Naive B cell (primary cell): ENCODE measurements at regions not wholly inside any gene's neighbourhood (a gene's known extent, or its start where the extent isn't known, plus 50 kb on each side); places are given as distances from the start of the nearest gene placed in this dataset.
A peak's percentile ranks its signal among the peaks of the same experiment; 100 is the strongest.

Source experiments
- ATAC-seq, 2 donors: fragments of 150-1000 bp; cut with Tn5 transposase; 2 replicates each; pipeline ENCODE4 v1.10.0; 2021; ENCODE audit warnings: low read depth in 2 of 2, mild to moderate bottlenecking in 2 of 2, moderate library complexity in 2 of 2
- DNase-seq: peaks from one replicate; pipeline ENCODE4 v3.0.0; 2022
- H3K27ac Mint-ChIP-seq, 6 donors: one replicate each; pipeline ENCODE4 v1.8.0; 2020 to 2022; ENCODE audit warnings: mild to moderate bottlenecking in 6 of 6, mixed read lengths in 6 of 6, moderate library complexity in 5 of 6, inconsistent platforms in 2 of 6
- H3K27me3 Mint-ChIP-seq, 3 donors: one replicate each; pipeline ENCODE4 v1.8.0; 2021 to 2022; ENCODE audit warnings: mixed read lengths in 3 of 3, mild to moderate bottlenecking in 1 of 3
- H3K36me3 Mint-ChIP-seq, 2 donors: one replicate each; pipeline ENCODE4 v1.8.0; 2020 to 2022; ENCODE audit warnings: mixed read lengths in 2 of 2, inconsistent platforms in 1 of 2, mild to moderate bottlenecking in 1 of 2
- H3K4me1 Mint-ChIP-seq, 3 donors: one replicate each; pipeline ENCODE4 v1.8.0; 2020 to 2022; ENCODE audit warnings: mixed read lengths in 3 of 3, inconsistent platforms in 1 of 3, mild to moderate bottlenecking in 1 of 3, moderate library complexity in 1 of 3
- H3K4me3 Mint-ChIP-seq, 8 donors: one replicate each; pipeline ENCODE4 v1.8.0; 2020 to 2022; ENCODE audit warnings: mild to moderate bottlenecking in 8 of 8, mixed read lengths in 8 of 8, moderate library complexity in 8 of 8, inconsistent platforms in 2 of 8
- H3K9me3 Mint-ChIP-seq, 7 donors: one replicate each; pipeline ENCODE4 v1.8.0; 2020 to 2022; ENCODE audit warnings: mixed read lengths in 7 of 7, mild to moderate bottlenecking in 5 of 7, inconsistent platforms in 2 of 7, moderate library complexity in 1 of 7

GRCh38 chr4:95963456-95963855, 123.6 kb downstream of the PDHA2 start:
- H3K27ac Mint-ChIP-seq: no peak overlapping the region
- no peak overlapping the region for H3K4me3 Mint-ChIP-seq
- no peak for ATAC-seq
- H3K36me3 Mint-ChIP-seq: no peaks in the 10 kb centered on the region
- peaks cover 0 to 5% (median 0%) of the 10 kb centered on the region in 7 donors for H3K9me3 Mint-ChIP-seq
- DNase-seq: no peak
- H3K4me1 Mint-ChIP-seq: no peaks in the 10 kb centered on the region
- no peaks in the 10 kb centered on the region for H3K27me3 Mint-ChIP-seq

- H3K4me3 Mint-ChIP-seq: no peak overlapping the region
- H3K4me1 Mint-ChIP-seq: no peaks in the 10 kb centered on the region
- H3K27ac Mint-ChIP-seq: no peak overlapping the region
- ATAC-seq (no peak), DNase-seq (no peak)
- H3K36me3 Mint-ChIP-seq: no peaks in the 10 kb centered on the region
- no peaks in the 10 kb centered on the region for H3K27me3 Mint-ChIP-seq
- H3K9me3 Mint-ChIP-seq: peaks cover 3 to 17% (median 11%) of the 10 kb centered on the region in 7 donors
Measured at GRCh38 chr4:95979961-95980876, 140.3 kb downstream of the PDHA2 start.

DNA sequence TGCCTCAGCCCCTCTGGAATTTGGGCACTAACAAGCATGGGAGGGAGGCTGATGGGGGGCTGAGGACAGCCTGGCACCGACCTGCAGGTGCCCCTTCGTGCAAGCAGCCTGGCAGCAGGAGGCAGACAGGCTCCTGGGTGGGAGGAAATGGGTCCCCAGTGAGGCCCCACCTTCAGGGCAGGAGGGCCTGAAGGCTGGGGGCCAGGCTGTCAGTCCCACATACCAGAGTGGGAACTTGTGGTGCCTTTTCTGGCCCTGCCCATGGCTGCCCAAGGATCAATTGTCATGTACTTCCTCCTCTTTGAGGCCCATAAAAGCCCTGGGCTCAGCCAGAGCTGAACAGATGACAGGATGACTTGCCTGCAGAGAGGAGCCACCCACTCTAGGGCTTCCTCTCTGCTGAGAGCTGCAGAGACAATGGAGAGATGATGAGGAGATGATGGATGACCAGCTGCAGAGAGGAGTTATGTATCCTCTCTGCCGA, 141.0 kb downstream of the PDHA2 start:
- peaks cover 3 to 17% (median 14%) of the 10 kb centered on the region in 7 donors for H3K9me3 Mint-ChIP-seq
- H3K36me3 Mint-ChIP-seq: no peaks in the 10 kb centered on the region
- DNase-seq (no peak), ATAC-seq (no peak)
- no peak overlapping the region for H3K27ac Mint-ChIP-seq
- no peaks in the 10 kb centered on the region for H3K27me3 Mint-ChIP-seq
- no peaks in the 10 kb centered on the region for H3K4me1 Mint-ChIP-seq
- H3K4me3 Mint-ChIP-seq: no peak overlapping the region

GRCh38 chr4:95981591-95981990, 141.7 kb downstream of the PDHA2 start:
- Mint-ChIP-seq H3K27me3 (no peaks in the 10 kb centered on the region), H3K4me1 (no peaks in the 10 kb centered on the region), H3K4me3 (no peak overlapping the region), H3K36me3 (no peaks in the 10 kb centered on the region), H3K9me3 (peaks cover 3 to 22% (median 12%) of the 10 kb centered on the region in 7 donors), H3K27ac (no peak overlapping the region)
- DNase-seq (no peak), ATAC-seq (no peak)

GRCh38 chr4:95982516-95982915, 142.6 kb downstream of the PDHA2 start:
- Mint-ChIP-seq H3K4me1 (no peaks in the 10 kb centered on the region), H3K36me3 (no peaks in the 10 kb centered on the region), H3K4me3 (no peak overlapping the region), H3K27me3 (no peaks in the 10 kb centered on the region), H3K9me3 (peaks cover 3 to 22% (median 12%) of the 10 kb centered on the region in 7 donors), H3K27ac (no peak overlapping the region)
- ATAC-seq (no peak), DNase-seq (no peak)

DNA sequence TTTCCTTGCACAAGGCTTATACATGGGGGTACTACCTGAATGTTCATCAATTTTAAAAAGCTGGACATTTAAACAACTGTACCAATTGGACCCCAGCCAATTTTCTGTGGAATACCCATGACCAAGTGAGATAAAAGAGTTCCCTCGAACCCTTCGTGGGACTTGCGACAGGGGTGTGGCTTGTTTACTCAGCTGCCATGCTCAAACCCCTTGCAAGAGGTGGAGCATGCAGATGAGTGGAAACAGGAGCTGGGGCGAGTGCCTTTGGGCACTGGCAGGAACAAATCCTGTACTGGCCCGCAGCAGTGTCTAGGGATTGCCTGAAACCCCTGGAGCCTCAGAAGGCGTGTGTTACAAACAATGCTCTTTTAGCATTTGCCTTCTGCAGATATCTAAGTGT, 144.2 kb downstream of the PDHA2 start:
- no peaks in the 10 kb centered on the region for H3K4me1 Mint-ChIP-seq
- ATAC-seq: no peak
- H3K36me3 Mint-ChIP-seq: no peaks in the 10 kb centered on the region
- H3K27ac Mint-ChIP-seq: no peak overlapping the region
- DNase-seq: no peak
- H3K27me3 Mint-ChIP-seq: no peaks in the 10 kb centered on the region
- peaks cover 2 to 20% (median 11%) of the 10 kb centered on the region in 7 donors for H3K9me3 Mint-ChIP-seq
- H3K4me3 Mint-ChIP-seq: no peak overlapping the region

DNA sequence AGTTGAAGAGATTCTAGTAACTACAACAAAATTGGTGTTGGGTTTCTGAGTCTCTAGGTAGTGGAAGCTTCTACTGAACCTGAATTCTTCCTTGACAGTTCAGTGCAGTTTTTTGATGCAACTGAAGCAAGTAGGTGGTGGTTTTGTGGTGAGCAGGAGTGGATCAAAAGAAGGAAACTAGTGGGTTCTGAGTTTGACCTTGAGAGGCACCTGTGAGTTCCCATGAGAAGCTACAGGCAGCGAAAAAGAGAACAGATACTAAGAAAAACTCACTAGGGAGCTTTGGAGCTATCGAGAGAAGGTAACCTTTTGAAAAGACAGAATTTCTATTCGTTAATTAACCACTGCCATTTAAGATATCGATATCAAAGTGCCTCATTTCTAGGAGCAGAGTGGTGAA, 145.2 kb downstream of the PDHA2 start:
- no peak overlapping the region for H3K27ac Mint-ChIP-seq
- H3K4me1 Mint-ChIP-seq: no peaks in the 10 kb centered on the region
- ATAC-seq: no peak

DNA sequence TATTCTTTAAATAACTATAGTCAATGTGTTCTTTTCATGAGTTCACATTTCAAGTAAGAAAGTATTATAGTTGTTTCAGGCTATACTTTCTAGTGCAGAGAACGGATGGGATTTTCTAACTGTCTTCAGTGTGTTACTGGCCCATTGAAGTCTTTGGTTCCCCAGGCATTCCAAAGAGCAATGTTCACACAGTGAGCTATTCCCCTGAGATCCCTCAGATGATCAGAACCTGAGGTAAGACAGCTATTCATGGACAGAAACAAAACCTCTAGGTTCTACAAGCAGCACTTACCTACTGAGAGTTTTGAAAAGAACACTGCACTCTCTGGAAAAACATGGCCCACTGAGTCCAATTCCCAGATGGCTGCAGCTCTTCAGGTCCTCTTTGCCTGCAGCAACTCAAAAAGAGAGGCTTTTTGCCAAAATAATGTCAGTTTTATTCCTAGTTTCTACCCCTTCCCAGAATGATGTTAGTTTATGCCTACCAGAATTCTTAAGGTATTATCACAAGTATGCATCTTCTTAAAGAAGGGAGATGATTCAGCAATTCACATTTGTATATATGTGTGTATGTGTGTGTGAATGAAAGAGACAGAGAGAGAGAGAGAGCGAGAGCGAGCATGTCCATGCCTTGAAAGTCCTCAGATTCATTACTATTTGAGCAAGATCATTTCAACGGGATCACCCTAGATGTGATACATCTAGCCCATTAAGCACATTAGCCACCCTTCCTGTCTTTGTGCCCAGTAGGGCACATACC, 146.1 kb downstream of the PDHA2 start:
- Mint-ChIP-seq H3K27me3 (no peaks in the 10 kb centered on the region), H3K4me1 (no peaks in the 10 kb centered on the region), H3K27ac (no peak overlapping the region), H3K36me3 (no peaks in the 10 kb centered on the region), H3K9me3 (peaks cover 0 to 13% (median 8%) of the 10 kb centered on the region in 7 donors), H3K4me3 (no peak overlapping the region)
- ATAC-seq (no peak), DNase-seq (no peak)

More for the DNA sequence above, 145.2 kb downstream of the PDHA2 start:
- Mint-ChIP-seq H3K4me3 (no peak overlapping the region), H3K9me3 (peaks cover 0 to 13% (median 9%) of the 10 kb centered on the region in 7 donors), H3K27me3 (no peaks in the 10 kb centered on the region), H3K36me3 (no peaks in the 10 kb centered on the region)
- no peak for DNase-seq

DNA sequence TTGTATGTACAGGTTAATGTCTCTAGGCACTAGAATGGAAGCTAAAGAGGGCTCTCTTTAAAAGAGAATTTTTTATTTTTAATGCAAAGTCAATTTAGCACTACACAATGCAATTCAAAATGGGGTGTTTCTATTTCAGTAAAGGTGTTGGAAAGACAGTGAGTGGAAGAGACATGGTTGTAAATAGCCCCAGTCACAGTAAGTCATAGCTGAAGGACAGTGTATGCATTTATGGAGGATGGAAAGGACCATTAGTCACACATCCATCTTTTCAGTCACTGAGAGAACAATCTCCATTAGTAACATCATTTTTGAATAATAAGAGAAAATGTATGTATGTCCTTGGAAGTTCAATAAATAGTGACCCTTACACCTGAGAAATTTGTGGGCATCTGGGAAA, 148.0 kb downstream of the PDHA2 start:
- peaks cover 0 to 10% (median 5%) of the 10 kb centered on the region in 7 donors for H3K9me3 Mint-ChIP-seq
- ATAC-seq: no peak
- H3K4me1 Mint-ChIP-seq: no peaks in the 10 kb centered on the region
- no peak for DNase-seq
- H3K36me3 Mint-ChIP-seq: no peaks in the 10 kb centered on the region
- no peak overlapping the region for H3K27ac Mint-ChIP-seq
- H3K27me3 Mint-ChIP-seq: no peaks in the 10 kb centered on the region
- H3K4me3 Mint-ChIP-seq: no peak overlapping the region

GRCh38 chr4:95998311-95998710, 158.4 kb downstream of the PDHA2 start:
- Mint-ChIP-seq H3K27me3 (no peaks in the 10 kb centered on the region), H3K9me3 (peaks cover 0 to 3% (median 1%) of the 10 kb centered on the region in 7 donors), H3K27ac (no peak overlapping the region), H3K4me1 (no peaks in the 10 kb centered on the region), H3K36me3 (no peaks in the 10 kb centered on the region), H3K4me3 (no peak overlapping the region)
- ATAC-seq (no peak), DNase-seq (no peak)

DNA sequence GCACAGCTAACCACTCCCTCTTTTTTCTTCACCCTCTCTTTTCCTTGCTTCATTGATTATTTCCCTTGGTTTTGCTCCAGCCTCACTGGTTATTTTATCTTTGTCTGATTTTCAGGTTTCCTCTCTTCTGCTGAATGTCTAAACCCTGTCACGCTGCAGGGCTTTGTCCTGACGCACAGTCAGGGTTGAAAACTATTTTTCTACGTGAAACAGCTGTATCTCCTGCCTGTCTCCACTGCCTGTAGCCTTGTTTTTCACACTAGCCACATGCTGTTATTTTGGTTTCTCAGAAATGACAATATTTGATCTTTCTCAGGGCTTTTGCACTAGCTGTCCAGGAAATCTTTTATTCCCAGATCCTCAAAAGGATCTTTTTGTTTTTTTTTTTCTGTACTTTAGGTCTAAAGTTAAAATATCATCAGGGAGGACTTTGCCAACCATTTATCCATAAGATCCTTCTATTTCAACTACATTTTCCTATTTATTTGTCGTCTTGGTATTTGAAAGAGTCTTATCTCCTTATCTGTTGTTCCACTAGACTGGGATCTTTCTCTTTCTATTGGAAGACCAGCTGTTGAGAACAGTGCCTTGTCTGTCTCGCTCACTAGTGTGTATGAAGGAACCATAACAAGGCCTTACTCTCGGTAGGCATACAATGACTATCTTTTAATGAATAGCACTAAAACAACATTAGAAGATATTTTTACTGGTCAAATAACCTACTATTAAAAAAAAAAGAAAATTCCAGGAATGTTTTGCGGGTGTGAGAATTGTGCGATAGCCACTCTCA, 164.3 kb downstream of the PDHA2 start:
- H3K4me3 Mint-ChIP-seq: no peak overlapping the region
- ATAC-seq (no peak), DNase-seq (no peak)
- no peaks in the 10 kb centered on the region for H3K27me3 Mint-ChIP-seq
- peaks cover 0 to 5% (median 2%) of the 10 kb centered on the region in 7 donors for H3K9me3 Mint-ChIP-seq
- no peaks in the 10 kb centered on the region for H3K36me3 Mint-ChIP-seq
- no peak overlapping the region for H3K27ac Mint-ChIP-seq
- no peaks in the 10 kb centered on the region for H3K4me1 Mint-ChIP-seq

DNA sequence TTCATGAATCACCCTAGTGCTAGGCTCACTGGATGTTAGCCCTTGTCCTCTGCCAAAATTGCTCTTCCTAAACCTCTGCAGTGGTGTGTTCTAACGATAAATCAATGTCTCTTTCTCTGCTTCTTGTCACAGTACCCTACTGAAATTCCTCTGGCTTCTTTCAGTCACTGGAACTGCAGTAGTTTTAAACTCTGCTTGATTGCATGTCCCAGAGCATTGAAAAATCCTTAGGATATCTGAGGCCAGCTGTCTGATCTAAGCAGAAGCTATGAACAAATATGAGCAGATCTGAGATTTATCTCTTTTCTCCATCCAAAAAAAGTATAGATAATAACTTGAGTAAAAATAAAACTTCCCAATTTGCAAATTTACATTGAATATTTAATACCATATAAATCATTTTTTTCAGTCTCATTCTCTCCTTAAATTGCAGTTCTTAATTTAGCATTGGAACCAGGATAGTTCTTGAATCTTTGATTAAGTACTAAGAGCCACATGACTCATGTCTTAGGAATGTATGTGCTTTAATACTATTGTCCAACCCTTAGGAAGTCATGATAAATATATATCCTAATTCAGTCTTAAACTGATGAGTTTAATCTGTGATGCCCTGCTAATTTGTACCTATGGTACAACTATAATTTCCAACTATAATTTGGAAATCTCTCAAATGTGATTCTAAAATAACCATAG, 169.7 kb downstream of the PDHA2 start:
- Mint-ChIP-seq H3K27ac (no peak overlapping the region), H3K9me3 (peaks cover 0 to 5% (median 0%) of the 10 kb centered on the region in 7 donors), H3K4me1 (no peaks in the 10 kb centered on the region), H3K36me3 (no peaks in the 10 kb centered on the region), H3K4me3 (no peak overlapping the region), H3K27me3 (no peaks in the 10 kb centered on the region)
- no peak for DNase-seq
- ATAC-seq: no peak

DNA sequence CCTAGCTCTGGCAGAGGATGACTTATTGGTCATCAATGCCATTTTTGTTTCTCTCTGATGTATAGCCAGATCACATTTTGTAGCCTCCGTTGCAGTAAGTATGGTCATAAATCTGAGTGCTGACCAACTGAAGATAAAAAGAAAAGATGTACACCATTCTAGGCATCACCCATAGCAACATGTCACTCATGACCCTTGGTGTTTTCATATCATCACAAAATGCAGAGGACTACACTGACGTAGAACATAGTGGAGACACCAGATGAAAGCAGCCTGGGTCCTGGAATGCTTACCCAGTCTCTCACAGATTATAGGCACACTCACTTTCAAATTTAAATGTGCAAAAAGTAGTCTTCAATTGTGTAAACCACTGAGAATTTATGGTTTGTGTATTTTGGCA, 172.8 kb downstream of the PDHA2 start:
- H3K4me3 Mint-ChIP-seq: no peak overlapping the region
- H3K4me1 Mint-ChIP-seq: no peaks in the 10 kb centered on the region
- ATAC-seq (no peak), DNase-seq (no peak)
- H3K27ac Mint-ChIP-seq: peak overlapping the region in 1 of 6 donors; percentile 38
- H3K9me3 Mint-ChIP-seq: peaks cover 0 to 5% (median 2%) of the 10 kb centered on the region in 7 donors
- no peaks in the 10 kb centered on the region for H3K36me3 Mint-ChIP-seq
- H3K27me3 Mint-ChIP-seq: no peaks in the 10 kb centered on the region
